ENCODE measurements at regions not wholly inside any gene's neighbourhood (a gene's known extent, or its start where the extent isn't known, plus 50 kb on each side); places are given as distances from the start of the nearest gene placed in this dataset.

- DNase-seq (ENCODE audit: low spot score, unreplicated experiment), result no peak
- Mint-ChIP-seq H3K36me3 (ENCODE audit: insufficient read depth) (peaks cover 4% of the 10 kb centered on the region), H3K27me3 (no peaks in the 10 kb centered on the region), H3K4me3 (ENCODE audit: low read depth) (no peak overlapping the region), H3K27ac (no peak overlapping the region), H3K4me1 (ENCODE audit: low read depth) (no peaks in the 10 kb centered on the region), H3K9me3 (ENCODE audit: low read depth) (peaks cover 35% of the 10 kb centered on the region)
- TF ChIP-seq, protein P1, sequence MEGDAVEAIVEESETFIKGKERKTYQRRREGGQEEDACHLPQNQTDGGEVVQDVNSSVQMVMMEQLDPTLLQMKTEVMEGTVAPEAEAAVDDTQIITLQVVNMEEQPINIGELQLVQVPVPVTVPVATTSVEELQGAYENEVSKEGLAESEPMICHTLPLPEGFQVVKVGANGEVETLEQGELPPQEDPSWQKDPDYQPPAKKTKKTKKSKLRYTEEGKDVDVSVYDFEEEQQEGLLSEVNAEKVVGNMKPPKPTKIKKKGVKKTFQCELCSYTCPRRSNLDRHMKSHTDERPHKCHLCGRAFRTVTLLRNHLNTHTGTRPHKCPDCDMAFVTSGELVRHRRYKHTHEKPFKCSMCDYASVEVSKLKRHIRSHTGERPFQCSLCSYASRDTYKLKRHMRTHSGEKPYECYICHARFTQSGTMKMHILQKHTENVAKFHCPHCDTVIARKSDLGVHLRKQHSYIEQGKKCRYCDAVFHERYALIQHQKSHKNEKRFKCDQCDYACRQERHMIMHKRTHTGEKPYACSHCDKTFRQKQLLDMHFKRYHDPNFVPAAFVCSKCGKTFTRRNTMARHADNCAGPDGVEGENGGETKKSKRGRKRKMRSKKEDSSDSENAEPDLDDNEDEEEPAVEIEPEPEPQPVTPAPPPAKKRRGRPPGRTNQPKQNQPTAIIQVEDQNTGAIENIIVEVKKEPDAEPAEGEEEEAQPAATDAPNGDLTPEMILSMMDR (IDR thresholded peaks at IDR 0.05; ENCODE audit: unreplicated experiment), result no peak
These were observed 164.6 kb downstream of the MID1IP1 start for GRCh38 chrX:38965888-38966287.

GRCh38 chrX:38968344-38969216 lies 167.3 kb downstream of the MID1IP1 start:
- Mint-ChIP-seq H3K9me3 (ENCODE audit: low read depth) (peaks cover 20% of the 10 kb centered on the region), H3K27me3 (no peaks in the 10 kb centered on the region), H3K4me1 (ENCODE audit: low read depth) (peaks cover 2% of the 10 kb centered on the region), H3K27ac (no peak overlapping the region), H3K4me3 (ENCODE audit: low read depth) (no peak overlapping the region), H3K36me3 (ENCODE audit: insufficient read depth) (peaks cover 4% of the 10 kb centered on the region)
- DNase-seq (ENCODE audit: low spot score, unreplicated experiment), result no peak
- TF ChIP-seq, protein P1 (IDR thresholded peaks at IDR 0.05; ENCODE audit: unreplicated experiment), result no peak

- peaks cover 16% of the 10 kb centered on the region for H3K9me3 Mint-ChIP-seq (ENCODE audit: low read depth)
- no peak overlapping the region for H3K4me3 Mint-ChIP-seq (ENCODE audit: low read depth)
- H3K4me1 Mint-ChIP-seq (ENCODE audit: low read depth), result peaks cover 2% of the 10 kb centered on the region
- TF ChIP-seq, protein P1 (IDR thresholded peaks at IDR 0.05; ENCODE audit: unreplicated experiment), result no peak
- H3K36me3 Mint-ChIP-seq (ENCODE audit: insufficient read depth), result no peaks in the 10 kb centered on the region
- no peak overlapping the region for H3K27ac Mint-ChIP-seq
- no peaks in the 10 kb centered on the region for H3K27me3 Mint-ChIP-seq
- no peak for DNase-seq (ENCODE audit: low spot score, unreplicated experiment)
These were observed 168.8 kb downstream of the MID1IP1 start for GRCh38 chrX:38970074-38970473.

DNA sequence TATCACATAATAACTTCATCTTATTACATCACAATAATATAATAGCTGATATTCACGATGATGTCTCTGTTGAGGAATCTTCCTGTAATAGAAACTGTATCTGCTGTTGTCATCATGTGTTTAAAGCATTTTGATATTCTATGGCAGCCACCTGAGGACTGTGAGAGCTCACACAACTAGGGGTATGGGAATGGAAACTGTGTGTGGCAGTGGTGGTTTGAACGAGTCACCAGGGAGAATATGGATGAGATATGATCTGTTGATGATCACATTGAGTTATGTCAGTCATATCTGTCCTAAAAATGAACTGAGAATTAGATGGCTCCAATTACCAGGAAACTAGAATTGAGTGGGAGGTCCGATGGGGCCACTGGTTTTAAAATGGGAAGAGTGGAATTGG lies 169.6 kb downstream of the MID1IP1 start:
- Mint-ChIP-seq H3K27ac (no peak overlapping the region), H3K4me1 (ENCODE audit: low read depth) (peaks cover 2% of the 10 kb centered on the region), H3K9me3 (ENCODE audit: low read depth) (peaks cover 16% of the 10 kb centered on the region), H3K36me3 (ENCODE audit: insufficient read depth) (no peaks in the 10 kb centered on the region), H3K4me3 (ENCODE audit: low read depth) (no peak overlapping the region), H3K27me3 (no peaks in the 10 kb centered on the region)
- TF ChIP-seq, protein P1 (IDR thresholded peaks at IDR 0.05; ENCODE audit: unreplicated experiment), result no peak
- DNase-seq (ENCODE audit: low spot score, unreplicated experiment), result no peak

DNA sequence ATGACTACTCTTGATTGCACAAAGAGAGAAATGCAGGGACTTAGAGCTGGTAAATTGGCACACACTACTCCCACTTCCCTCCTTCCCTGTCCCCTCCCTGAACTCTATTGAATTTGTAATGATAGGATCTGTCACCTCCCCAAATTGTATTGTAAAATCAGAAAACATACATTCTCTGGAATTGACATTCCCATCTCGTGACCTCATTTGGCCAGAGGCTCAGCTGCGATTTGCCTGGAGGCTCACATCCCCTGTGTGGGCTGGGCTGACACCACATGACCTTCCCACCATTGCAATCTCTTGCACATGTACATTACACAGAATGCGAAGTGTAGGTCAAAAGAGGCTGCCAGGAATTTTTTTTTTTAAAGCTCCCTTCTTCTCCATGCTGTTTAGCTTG lies 172.1 kb downstream of the MID1IP1 start:
- Mint-ChIP-seq H3K9me3 (ENCODE audit: low read depth) (peaks cover 9% of the 10 kb centered on the region), H3K27ac (no peak overlapping the region), H3K27me3 (no peaks in the 10 kb centered on the region), H3K4me1 (ENCODE audit: low read depth) (peaks cover 2% of the 10 kb centered on the region), H3K36me3 (ENCODE audit: insufficient read depth) (no peaks in the 10 kb centered on the region), H3K4me3 (ENCODE audit: low read depth) (no peak overlapping the region)
- TF ChIP-seq, protein P1 (IDR thresholded peaks at IDR 0.05; ENCODE audit: unreplicated experiment), result no peak
- DNase-seq (ENCODE audit: low spot score, unreplicated experiment), result no peak
